ENCODE measurements at regions not wholly inside any gene's neighbourhood (a gene's known extent, or its start where the extent isn't known, plus 50 kb on each side); places are given as distances from the start of the nearest gene placed in this dataset.

DNA sequence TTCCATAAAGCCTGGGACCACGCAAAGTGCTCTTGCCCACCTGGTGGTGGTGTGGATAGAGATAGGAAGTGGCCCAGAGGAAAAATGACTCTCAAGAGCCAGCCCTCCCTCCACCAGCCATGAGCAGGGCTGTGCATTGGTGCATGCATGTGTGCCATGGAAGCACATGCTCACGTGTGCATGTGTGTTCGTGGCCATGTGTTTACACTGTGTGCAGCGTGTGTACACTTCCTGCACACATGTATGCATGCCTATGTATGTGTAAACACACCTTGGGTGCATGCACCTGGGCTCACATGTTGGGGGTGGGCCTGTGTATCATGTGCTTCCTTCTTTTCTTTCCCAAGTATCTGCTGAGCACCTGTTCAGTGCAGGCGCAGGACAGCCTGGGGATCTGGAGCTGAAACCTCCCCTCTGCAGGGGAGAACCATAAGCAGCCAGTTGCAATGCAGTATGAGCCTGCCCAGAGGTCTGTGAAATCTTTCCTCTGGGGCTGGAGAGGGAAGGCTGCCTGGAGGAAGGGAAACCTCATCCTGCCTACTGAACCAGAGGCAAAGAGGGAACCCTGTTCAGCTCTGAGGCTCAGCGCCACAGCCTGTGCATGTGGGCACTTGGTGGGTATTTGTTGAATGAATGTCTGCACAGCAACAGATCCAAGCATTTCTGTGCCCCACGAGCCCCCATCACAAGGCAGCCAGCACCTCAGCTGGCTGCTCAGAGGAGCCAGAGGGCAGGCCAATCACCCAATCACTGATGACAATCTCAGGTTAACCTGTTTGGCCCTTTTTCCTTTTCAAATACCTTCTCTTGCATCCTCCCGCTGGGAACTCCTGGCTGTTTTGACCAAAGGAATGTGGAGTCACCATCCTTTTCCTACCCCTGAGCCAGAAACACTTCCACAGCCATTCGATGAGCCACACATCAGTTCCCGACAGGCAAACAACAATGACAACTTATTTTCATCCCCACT lies 327.0 kb downstream of the NPHP4 start:
- CTCF ChIA-PET = no interaction called here
- Mint-ChIP-seq H3K27me3 (peaks cover 0 to 5% of the 10 kb centered on the region in 2 donors), H3K36me3 (no peaks in the 10 kb centered on the region), H3K27ac (peak overlapping the region in 3 of 8 donors; percentile 12 to 60 (median 43)), H3K4me1 (peaks cover 9 to 73% (median 60%) of the 10 kb centered on the region in 3 donors), H3K4me3 (peak overlapping the region in 1 of 7 donors; percentile 30), H3K9me3 (peaks cover 0 to 3% (median 0%) of the 10 kb centered on the region in 5 donors)
- H3K4me1 ChIP-seq (ENCODE audit: insufficient read depth, low read length) = peaks cover 23% of the 10 kb centered on the region
- H3K27me3 ChIP-seq (ENCODE audit: insufficient read depth, low read length, poor library complexity, severe bottlenecking) = no peaks in the 10 kb centered on the region
- no peaks in the 10 kb centered on the region for H3K36me3 ChIP-seq (ENCODE audit: insufficient read depth, low read length)
- H3K9me3 ChIP-seq (ENCODE audit: low read length) = no peaks in the 10 kb centered on the region
- POLR2A ChIA-PET = no interaction called here
- no peak for DNase-seq
- no peak overlapping the region for H3K27ac ChIP-seq (ENCODE audit: low read depth, low read length)
- H3K4me3 ChIP-seq (ENCODE audit: low read length) = no peak overlapping the region

DNA sequence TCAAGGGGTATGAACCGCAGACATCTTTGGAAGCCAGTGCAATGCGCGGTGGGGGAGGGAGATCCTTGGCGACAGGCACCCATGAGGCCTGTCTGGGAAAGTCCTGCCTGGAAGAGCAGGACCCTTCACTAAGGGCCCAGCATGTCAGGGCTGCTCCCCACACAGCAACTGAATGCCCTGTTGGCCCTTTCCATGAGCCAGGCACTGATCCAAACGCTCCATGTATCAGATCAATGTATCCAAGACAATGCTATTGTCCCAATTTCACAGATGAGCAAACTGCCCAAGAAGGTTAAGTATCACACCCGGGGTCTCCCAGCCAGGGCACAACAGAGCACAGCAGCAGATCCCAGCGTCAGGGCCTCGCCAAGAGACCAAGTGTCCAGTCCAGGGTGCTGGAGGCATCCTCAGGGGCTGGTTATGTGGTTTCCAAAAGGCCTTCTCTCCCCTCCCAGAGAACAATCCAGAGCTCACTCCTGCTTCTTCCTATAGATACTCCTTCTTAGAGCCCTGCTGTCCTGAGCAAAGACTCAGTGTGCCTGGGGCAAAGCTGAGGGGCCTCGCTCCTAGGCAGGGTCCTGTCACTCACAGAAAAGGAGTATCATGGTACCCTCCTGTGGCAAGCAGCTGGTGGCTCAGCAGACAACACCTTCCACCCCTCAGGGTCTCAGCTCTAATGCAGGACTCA lies 328.0 kb downstream of the NPHP4 start:
- CTCF ChIA-PET = no interaction called here
- POLR2A ChIA-PET = no interaction called here
- Histone ChIP-seq H3K27ac (ENCODE audit: low read depth, low read length) (no peak overlapping the region), H3K9me3 (ENCODE audit: low read length) (no peaks in the 10 kb centered on the region), H3K4me1 (ENCODE audit: insufficient read depth, low read length) (peaks cover 23% of the 10 kb centered on the region), H3K27me3 (ENCODE audit: insufficient read depth, low read length, poor library complexity, severe bottlenecking) (no peaks in the 10 kb centered on the region), H3K4me3 (ENCODE audit: low read length) (no peak overlapping the region), H3K36me3 (ENCODE audit: insufficient read depth, low read length) (no peaks in the 10 kb centered on the region)
- DNase-seq = no peak
- Mint-ChIP-seq H3K4me3 (no peak overlapping the region), H3K4me1 (peaks cover 11 to 78% (median 61%) of the 10 kb centered on the region in 3 donors), H3K9me3 (peaks cover 0 to 3% (median 0%) of the 10 kb centered on the region in 5 donors), H3K27ac (peak overlapping the region in 5 of 8 donors; percentile 12 to 74 (median 56)), H3K27me3 (peaks cover 0 to 5% of the 10 kb centered on the region in 2 donors), H3K36me3 (no peaks in the 10 kb centered on the region)

DNA sequence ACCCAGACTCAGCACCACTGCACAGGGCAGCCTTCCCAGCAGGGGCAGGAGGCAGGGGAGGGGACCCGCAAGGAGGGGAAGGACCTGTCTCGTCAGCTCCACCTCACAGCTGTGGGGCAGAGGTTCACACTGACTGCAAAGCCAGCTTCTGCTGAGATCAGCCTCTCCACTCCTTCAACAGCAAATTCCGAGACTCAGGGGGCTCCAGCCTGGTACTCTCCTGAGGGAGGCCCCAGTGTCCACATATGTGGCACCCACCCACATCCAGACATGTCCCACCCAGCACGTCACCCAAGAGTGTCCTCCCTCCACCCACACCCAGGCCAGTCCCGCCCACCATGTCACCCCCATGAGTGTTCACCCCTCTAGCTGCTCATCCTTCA lies 329.5 kb downstream of the NPHP4 start:
- H3K4me1 ChIP-seq (ENCODE audit: insufficient read depth, low read length) = peaks cover 13% of the 10 kb centered on the region
- Mint-ChIP-seq H3K4me3 (no peak overlapping the region), H3K9me3 (peaks cover 0 to 3% (median 0%) of the 10 kb centered on the region in 5 donors), H3K27ac (peak overlapping the region in 1 of 8 donors; percentile 82), H3K27me3 (peaks cover 0 to 5% of the 10 kb centered on the region in 2 donors), H3K4me1 (peaks cover 6 to 63% (median 48%) of the 10 kb centered on the region in 3 donors), H3K36me3 (no peaks in the 10 kb centered on the region)
- ChIA-PET CTCF (no interaction called here), POLR2A (no interaction called here)
- DNase-seq = no peak
- no peaks in the 10 kb centered on the region for H3K27me3 ChIP-seq (ENCODE audit: insufficient read depth, low read length, poor library complexity, severe bottlenecking)
- no peaks in the 10 kb centered on the region for H3K36me3 ChIP-seq (ENCODE audit: insufficient read depth, low read length)
- no peak overlapping the region for H3K27ac ChIP-seq (ENCODE audit: low read depth, low read length)
- H3K9me3 ChIP-seq (ENCODE audit: low read length) = no peaks in the 10 kb centered on the region
- H3K4me3 ChIP-seq (ENCODE audit: low read length) = no peak overlapping the region

DNA sequence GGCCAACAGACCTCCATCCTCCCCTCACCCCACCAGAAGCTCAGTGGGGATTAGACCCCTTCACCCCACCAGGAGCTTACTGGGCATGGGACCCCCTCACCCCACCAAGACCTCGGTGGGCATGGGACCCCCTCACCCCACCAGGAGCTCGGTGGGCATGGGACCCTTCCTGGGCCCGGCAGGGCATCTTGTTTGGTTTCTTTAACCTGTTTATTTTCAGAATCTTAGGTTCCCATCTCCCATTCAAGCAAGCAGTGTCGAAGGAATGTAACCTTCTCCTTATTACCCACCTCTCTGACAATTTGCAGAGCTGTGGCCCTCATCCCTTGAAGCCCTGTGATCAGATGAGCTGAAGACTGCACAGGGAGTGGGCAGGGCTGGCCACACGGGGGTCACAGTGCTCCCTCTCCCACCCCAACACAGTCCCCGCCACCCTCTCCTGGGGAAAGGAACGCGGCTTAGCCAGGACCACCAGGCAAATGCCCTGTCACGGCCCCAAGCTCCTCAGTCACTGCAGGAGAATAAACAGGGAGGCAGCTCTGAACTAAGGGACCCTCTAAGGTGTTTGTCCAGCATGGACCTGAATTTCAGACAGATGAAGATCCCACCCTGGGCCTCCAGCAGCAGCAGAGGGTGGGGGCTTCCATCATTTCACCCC lies 330.0 kb downstream of the NPHP4 start:
- H3K36me3 ChIP-seq (ENCODE audit: insufficient read depth, low read length) = no peaks in the 10 kb centered on the region
- Mint-ChIP-seq H3K4me1 (peaks cover 6 to 58% (median 43%) of the 10 kb centered on the region in 3 donors), H3K27me3 (peaks cover 0 to 5% of the 10 kb centered on the region in 2 donors), H3K9me3 (peaks cover 0 to 3% (median 0%) of the 10 kb centered on the region in 5 donors), H3K4me3 (no peak overlapping the region), H3K27ac (no peak overlapping the region), H3K36me3 (no peaks in the 10 kb centered on the region)
- CTCF ChIA-PET = no interaction called here
- no peaks in the 10 kb centered on the region for H3K27me3 ChIP-seq (ENCODE audit: insufficient read depth, low read length, poor library complexity, severe bottlenecking)
- H3K27ac ChIP-seq (ENCODE audit: low read depth, low read length) = no peak overlapping the region
- peaks cover 13% of the 10 kb centered on the region for H3K4me1 ChIP-seq (ENCODE audit: insufficient read depth, low read length)
- POLR2A ChIA-PET = interaction anchor here (0.6 kb wide), 1 partner anchor 40 kb away, joined by 3 read pairs; no protein-coding TSS in a partner anchor
- DNase-seq = no peak
- no peaks in the 10 kb centered on the region for H3K9me3 ChIP-seq (ENCODE audit: low read length)
- H3K4me3 ChIP-seq (ENCODE audit: low read length) = no peak overlapping the region

DNA sequence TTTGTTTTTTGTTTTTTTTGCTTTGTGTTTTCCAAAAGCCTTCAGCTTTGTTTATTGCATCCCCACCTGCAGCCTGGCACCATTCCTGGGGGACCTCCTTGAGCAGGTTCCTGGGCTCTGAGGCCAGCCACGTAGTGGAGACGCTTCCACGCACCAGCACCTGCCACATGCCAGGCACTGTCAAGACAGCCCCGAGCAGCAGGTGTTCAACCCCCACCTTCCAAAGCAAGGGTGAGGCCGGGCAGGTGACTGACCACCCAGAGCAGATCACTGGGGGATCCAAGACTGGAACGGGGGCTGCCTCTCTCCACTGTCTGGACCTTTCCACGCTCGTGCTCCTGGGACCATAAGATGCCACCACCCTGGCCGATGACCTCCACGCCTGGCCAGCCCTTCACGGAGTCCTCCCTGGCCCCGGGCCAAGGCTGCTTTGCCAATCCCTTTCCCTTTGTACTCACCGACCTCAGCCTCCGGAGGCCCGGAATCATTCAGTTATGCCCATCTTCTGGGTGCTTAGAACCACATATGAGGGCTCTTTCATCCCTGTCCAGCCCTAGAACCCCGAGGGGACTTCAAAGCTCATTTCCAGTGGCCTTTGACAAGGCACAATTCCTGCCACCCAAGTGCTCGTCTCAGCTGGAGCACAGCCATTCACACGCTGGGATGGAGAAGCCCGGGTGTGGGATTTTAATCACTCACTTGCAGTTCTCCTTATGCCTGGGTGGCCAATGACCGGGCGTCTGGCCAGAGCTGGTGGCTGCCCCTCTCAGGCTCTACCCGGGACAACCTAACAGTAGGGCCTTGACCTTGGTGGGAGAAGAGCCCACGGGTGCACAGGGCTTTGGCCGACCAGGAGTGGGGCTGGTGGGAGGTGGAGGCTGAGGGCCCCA lies 330.8 kb downstream of the NPHP4 start:
- H3K36me3 ChIP-seq (ENCODE audit: insufficient read depth, low read length) = no peaks in the 10 kb centered on the region
- no peak overlapping the region for H3K27ac ChIP-seq (ENCODE audit: low read depth, low read length)
- H3K9me3 ChIP-seq (ENCODE audit: low read length) = no peaks in the 10 kb centered on the region
- POLR2A ChIA-PET = interaction anchor here (0.6 kb wide), 1 partner anchor 40 kb away, joined by 3 read pairs; no protein-coding TSS in a partner anchor
- Mint-ChIP-seq H3K27ac (no peak overlapping the region), H3K9me3 (no peaks in the 10 kb centered on the region), H3K4me3 (no peak overlapping the region), H3K27me3 (peaks cover 0 to 5% of the 10 kb centered on the region in 2 donors), H3K36me3 (no peaks in the 10 kb centered on the region), H3K4me1 (peaks cover 6 to 50% (median 35%) of the 10 kb centered on the region in 3 donors)
- peaks cover 13% of the 10 kb centered on the region for H3K4me1 ChIP-seq (ENCODE audit: insufficient read depth, low read length)
- no peak for DNase-seq
- CTCF ChIA-PET = no interaction called here
- H3K4me3 ChIP-seq (ENCODE audit: low read length) = no peak overlapping the region
- no peaks in the 10 kb centered on the region for H3K27me3 ChIP-seq (ENCODE audit: insufficient read depth, low read length, poor library complexity, severe bottlenecking)

DNA sequence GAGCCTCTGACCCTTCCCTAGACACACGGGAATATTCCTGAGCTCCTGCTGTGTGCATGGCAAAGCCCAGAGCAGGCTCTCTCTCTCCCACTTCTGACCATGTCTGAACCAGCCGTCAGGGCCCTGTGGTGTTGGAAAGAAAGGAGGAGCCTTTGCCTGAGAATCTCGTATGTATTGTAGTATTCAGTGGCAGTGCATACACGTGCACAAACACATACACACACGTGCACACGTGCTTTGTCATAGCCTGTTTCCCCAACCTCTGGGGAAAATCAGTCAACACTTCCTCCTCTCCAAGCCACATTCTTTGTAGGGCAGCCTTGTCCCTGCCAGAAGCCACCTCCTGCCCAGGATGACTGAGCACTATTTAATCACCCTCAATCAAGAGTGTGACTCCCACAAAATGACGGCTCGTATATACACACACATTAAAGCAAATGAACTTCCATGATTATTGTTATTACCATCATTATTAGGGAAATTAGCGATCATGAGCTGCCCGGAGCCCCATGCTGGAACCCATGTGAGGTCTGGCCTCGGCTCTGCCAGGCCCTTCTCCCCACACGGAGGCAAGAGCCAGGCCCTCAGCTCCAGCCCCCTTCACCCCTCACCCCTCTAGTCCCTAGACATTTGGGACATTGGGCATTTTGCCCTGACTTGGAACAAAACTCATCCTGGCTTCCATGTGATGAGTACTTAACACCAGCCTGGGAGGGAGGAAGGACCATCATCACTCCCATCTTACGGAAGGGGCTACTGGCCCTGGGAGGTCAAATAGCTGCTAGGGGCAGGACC lies 331.9 kb downstream of the NPHP4 start:
- H3K4me1 ChIP-seq (ENCODE audit: insufficient read depth, low read length) = peaks cover 3% of the 10 kb centered on the region
- no peak overlapping the region for H3K4me3 ChIP-seq (ENCODE audit: low read length)
- H3K9me3 Mint-ChIP-seq = no peaks in the 10 kb centered on the region
- H3K27me3 Mint-ChIP-seq = peaks cover 0 to 3% of the 10 kb centered on the region in 2 donors
- ChIA-PET CTCF (no interaction called here), POLR2A (no interaction called here)
- peak overlapping the region in 1 of 7 donors; percentile 20 for H3K4me3 Mint-ChIP-seq
- H3K27ac ChIP-seq (ENCODE audit: low read depth, low read length) = no peak overlapping the region
- DNase-seq = no peak
- no peaks in the 10 kb centered on the region for H3K36me3 ChIP-seq (ENCODE audit: insufficient read depth, low read length)
- H3K36me3 Mint-ChIP-seq = no peaks in the 10 kb centered on the region
- no peaks in the 10 kb centered on the region for H3K9me3 ChIP-seq (ENCODE audit: low read length)
- H3K4me1 Mint-ChIP-seq = peaks cover 4 to 39% (median 26%) of the 10 kb centered on the region in 3 donors
- H3K27ac Mint-ChIP-seq = peak overlapping the region in 1 of 8 donors; percentile 58
- no peaks in the 10 kb centered on the region for H3K27me3 ChIP-seq (ENCODE audit: insufficient read depth, low read length, poor library complexity, severe bottlenecking)

DNA sequence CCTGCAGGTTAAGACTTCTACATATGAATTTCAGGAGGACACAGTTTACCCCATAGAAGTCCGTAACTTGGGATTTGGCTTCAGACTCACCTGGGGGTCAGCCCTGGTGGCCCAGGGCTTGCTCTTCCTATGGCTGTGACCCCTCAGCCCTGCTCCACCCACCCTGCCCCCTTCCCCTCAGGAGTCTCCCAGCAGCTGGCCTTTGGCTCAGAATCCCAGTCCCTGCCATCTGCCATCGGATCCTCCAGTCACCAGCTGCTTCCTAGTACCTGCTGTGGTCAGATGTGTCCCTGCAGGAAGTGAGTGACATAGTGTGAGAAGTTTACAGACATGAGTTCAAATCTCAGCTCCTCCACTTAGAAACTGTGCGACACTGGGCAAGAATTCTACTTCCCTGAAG lies 332.6 kb downstream of the NPHP4 start:
- Mint-ChIP-seq H3K9me3 (no peaks in the 10 kb centered on the region), H3K27me3 (peaks cover 0 to 3% of the 10 kb centered on the region in 2 donors), H3K4me1 (peaks cover 4 to 32% (median 20%) of the 10 kb centered on the region in 3 donors), H3K27ac (peak overlapping the region in 1 of 8 donors; percentile 55), H3K36me3 (no peaks in the 10 kb centered on the region), H3K4me3 (no peak overlapping the region)
- Histone ChIP-seq H3K4me3 (ENCODE audit: low read length) (no peak overlapping the region), H3K27me3 (ENCODE audit: insufficient read depth, low read length, poor library complexity, severe bottlenecking) (no peaks in the 10 kb centered on the region), H3K27ac (ENCODE audit: low read depth, low read length) (no peak overlapping the region), H3K9me3 (ENCODE audit: low read length) (no peaks in the 10 kb centered on the region), H3K36me3 (ENCODE audit: insufficient read depth, low read length) (no peaks in the 10 kb centered on the region), H3K4me1 (ENCODE audit: insufficient read depth, low read length) (no peaks in the 10 kb centered on the region)
- DNase-seq = no peak
- POLR2A ChIA-PET = no interaction called here
- CTCF ChIA-PET = no interaction called here
